Transverse colon (tissue), 3 donors: ENCODE measurements at regions not wholly inside any gene's neighbourhood (a gene's known extent, or its start where the extent isn't known, plus 50 kb on each side); places are given as distances from the start of the nearest gene placed in this dataset.

ENCODE experiments used
- EP300 ChIP-seq: sonication (generic); formaldehyde crosslinking; IDR thresholded peaks from one replicate; pipeline ENCODE4 v1.6.1; 2017; ENCODE audit warnings: antibody characterized with exemption, low read depth
- TF ChIP-seq, protein P1 (sequence below), 5 experiments: fragments of 200-600 bp in 3 of 5; fragments of 450-650 bp in 2 of 5; sonication (generic) in 3 of 5; IDR thresholded peaks; 1 replicate in 2 of 5; 2 replicates in 3 of 5; pipeline ENCODE4 v1.5.1; 2016 to 2017; ENCODE audit warnings: antibody characterized with exemption in 5 of 5, inconsistent platforms in 3 of 5, mild to moderate bottlenecking in 2 of 5, moderate library complexity in 1 of 5

GRCh38 chr4:189547559-189547958 is 393.1 kb upstream of the FRG1 start:
- TF ChIP-seq EP300, result no peak
- TF ChIP-seq, protein P1, sequence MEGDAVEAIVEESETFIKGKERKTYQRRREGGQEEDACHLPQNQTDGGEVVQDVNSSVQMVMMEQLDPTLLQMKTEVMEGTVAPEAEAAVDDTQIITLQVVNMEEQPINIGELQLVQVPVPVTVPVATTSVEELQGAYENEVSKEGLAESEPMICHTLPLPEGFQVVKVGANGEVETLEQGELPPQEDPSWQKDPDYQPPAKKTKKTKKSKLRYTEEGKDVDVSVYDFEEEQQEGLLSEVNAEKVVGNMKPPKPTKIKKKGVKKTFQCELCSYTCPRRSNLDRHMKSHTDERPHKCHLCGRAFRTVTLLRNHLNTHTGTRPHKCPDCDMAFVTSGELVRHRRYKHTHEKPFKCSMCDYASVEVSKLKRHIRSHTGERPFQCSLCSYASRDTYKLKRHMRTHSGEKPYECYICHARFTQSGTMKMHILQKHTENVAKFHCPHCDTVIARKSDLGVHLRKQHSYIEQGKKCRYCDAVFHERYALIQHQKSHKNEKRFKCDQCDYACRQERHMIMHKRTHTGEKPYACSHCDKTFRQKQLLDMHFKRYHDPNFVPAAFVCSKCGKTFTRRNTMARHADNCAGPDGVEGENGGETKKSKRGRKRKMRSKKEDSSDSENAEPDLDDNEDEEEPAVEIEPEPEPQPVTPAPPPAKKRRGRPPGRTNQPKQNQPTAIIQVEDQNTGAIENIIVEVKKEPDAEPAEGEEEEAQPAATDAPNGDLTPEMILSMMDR (IDR thresholded peaks at IDR 0.05), result no peak
